Uterus (tissue), 3 donors: ENCODE measurements at regions not wholly inside any gene's neighbourhood (a gene's known extent, or its start where the extent isn't known, plus 50 kb on each side); places are given as distances from the start of the nearest gene placed in this dataset.
"Not testable (repeated sequence)": the region's sequence is repeated elsewhere in the genome, so short reads cannot be mapped to it uniquely, and the experiment has no call there.

Source experiments
- DNase-seq, 2 donors: peaks; one replicate each; pipeline ENCODE4 v3.0.0-alpha.2; 2019 to 2020
- H3K27ac ChIP-seq, 2 donors: fragments of 200-600 bp; sonication (generic); 1 replicate in 1 of 2; 2 replicates in 1 of 2; pipeline ENCODE4 v1.5.1; 2016 to 2018
- H3K27me3 ChIP-seq, 2 donors: fragments of 200-600 bp; sonication (generic); one replicate each; pipeline ENCODE4 v1.5.1; 2018 to 2019; ENCODE audit warnings: control low read depth in 1 of 2
- H3K36me3 ChIP-seq, 2 donors: fragments of 200-600 bp; sonication (generic); one replicate each; pipeline ENCODE4 v1.5.1; 2019; ENCODE audit warnings: control low read depth in 1 of 2
- H3K4me1 ChIP-seq, 2 donors: fragments of 200-600 bp; sonication (generic); one replicate each; pipeline ENCODE4 v1.5.1; 2018 to 2019; ENCODE audit warnings: control low read depth in 1 of 2
- H3K4me3 ChIP-seq, 2 donors: fragments of 200-600 bp; sonication (generic); 1 replicate in 1 of 2; 2 replicates in 1 of 2; pipeline ENCODE4 v1.5.1; 2018 to 2019; ENCODE audit warnings: mild to moderate bottlenecking in 1 of 2
- H3K9me3 ChIP-seq, 2 donors: fragments of 200-600 bp; sonication (generic); one replicate each; pipeline ENCODE4 v1.5.1; 2019; ENCODE audit warnings: control low read depth in 1 of 2
- CTCF ChIP-seq, 4 experiments: fragments of 200-600 bp in 2 of 4; fragments of 450-650 bp in 2 of 4; sonication (generic) in 2 of 4; IDR thresholded peaks; one replicate each; pipeline ENCODE4 v1.5.1; 2016 to 2019; ENCODE audit warnings: antibody characterized with exemption in 4 of 4, mild to moderate bottlenecking in 2 of 4, moderate library complexity in 1 of 4
- POLR2A ChIP-seq, 2 donors: fragments of 450-650 bp; IDR thresholded peaks; one replicate each; pipeline ENCODE4 v1.6.1; 2016; ENCODE audit warnings: antibody characterized with exemption in 2 of 2, mild to moderate bottlenecking in 1 of 2, moderate library complexity in 1 of 2
- intact Hi-C: fragments of 100-400 bp; cut with DNase I; formaldehyde crosslinking; loops from one replicate; pipeline ENCODE4 v1.15.1; 2023; ENCODE audit warnings: low total_unique reads
- donor health status: DM: yes; HTN: yes; CAD: no.

- DNase-seq: no peak
- H3K4me1 ChIP-seq: no peaks in the 10 kb centered on the region
- H3K36me3 ChIP-seq: no peaks in the 10 kb centered on the region
- no peak overlapping the region for H3K27ac ChIP-seq
- H3K4me3 ChIP-seq: no peak overlapping the region
- no peaks in the 10 kb centered on the region for H3K9me3 ChIP-seq
- intact Hi-C loops: no loop called here
- TF ChIP-seq POLR2A (IDR thresholded peaks at IDR 0.05) (no peak), CTCF (IDR thresholded peaks at IDR 0.05) (no peak)
- no peaks in the 10 kb centered on the region for H3K27me3 ChIP-seq
Measured at GRCh38 chr5:105042623-105043022, 1480.0 kb upstream of the NUDT12 start.

- H3K27me3 ChIP-seq, H3K36me3 ChIP-seq, H3K27ac ChIP-seq, H3K4me3 ChIP-seq, H3K9me3 ChIP-seq, intact Hi-C loops, DNase-seq, H3K4me1 ChIP-seq: not testable (repeated sequence)
Measured at GRCh38 chr5:105036814-105037213, 1474.2 kb upstream of the NUDT12 start.

- Histone ChIP-seq H3K4me1 (no peaks in the 10 kb centered on the region), H3K9me3 (no peaks in the 10 kb centered on the region), H3K4me3 (no peak overlapping the region), H3K27ac (no peak overlapping the region), H3K36me3 (no peaks in the 10 kb centered on the region), H3K27me3 (no peaks in the 10 kb centered on the region)
- intact Hi-C loops: no loop called here
- DNase-seq: no peak
- TF ChIP-seq CTCF (IDR thresholded peaks at IDR 0.05) (no peak), POLR2A (IDR thresholded peaks at IDR 0.05) (no peak)
Measured at GRCh38 chr5:105034401-105034763, 1471.8 kb upstream of the NUDT12 start.

GRCh38 chr5:105033637-105034400, 1471.2 kb upstream of the NUDT12 start:
- Histone ChIP-seq H3K27me3 (no peaks in the 10 kb centered on the region), H3K36me3 (no peaks in the 10 kb centered on the region), H3K4me3 (no peak overlapping the region), H3K4me1 (no peaks in the 10 kb centered on the region), H3K27ac (no peak overlapping the region), H3K9me3 (no peaks in the 10 kb centered on the region)
- TF ChIP-seq CTCF (IDR thresholded peaks at IDR 0.05) (no peak), POLR2A (IDR thresholded peaks at IDR 0.05) (no peak)
- intact Hi-C loops: no loop called here
- no peak for DNase-seq

- Histone ChIP-seq H3K27me3 (no peaks in the 10 kb centered on the region), H3K36me3 (no peaks in the 10 kb centered on the region), H3K9me3 (no peaks in the 10 kb centered on the region), H3K4me1 (no peaks in the 10 kb centered on the region), H3K27ac (no peak overlapping the region), H3K4me3 (no peak overlapping the region)
- TF ChIP-seq CTCF (IDR thresholded peaks at IDR 0.05): no peak
- no peak for TF ChIP-seq POLR2A (IDR thresholded peaks at IDR 0.05)
- intact Hi-C loops: no loop called here
- DNase-seq: no peak
Measured at GRCh38 chr5:105032917-105033316, 1470.3 kb upstream of the NUDT12 start.

- intact Hi-C loops: no loop called here
- Histone ChIP-seq H3K9me3 (no peaks in the 10 kb centered on the region), H3K36me3 (no peaks in the 10 kb centered on the region), H3K4me3 (no peak overlapping the region), H3K4me1 (no peaks in the 10 kb centered on the region), H3K27me3 (no peaks in the 10 kb centered on the region), H3K27ac (no peak overlapping the region)
- no peak for DNase-seq
- TF ChIP-seq POLR2A (IDR thresholded peaks at IDR 0.05) (no peak), CTCF (IDR thresholded peaks at IDR 0.05) (no peak)
Measured at GRCh38 chr5:105030153-105030552, 1467.6 kb upstream of the NUDT12 start.
